MG63 (cell line): ENCODE measurements at regions not wholly inside any gene's neighbourhood (a gene's known extent, or its start where the extent isn't known, plus 50 kb on each side); places are given as distances from the start of the nearest gene placed in this dataset.
A peak's percentile ranks its signal among the peaks of the same experiment; 100 is the strongest.

Source experiments
- DNase-seq: peaks from one replicate; pipeline ENCODE4 v3.0.0-alpha.2; 2020
- H3K27me3 ChIP-seq: fragments of 250-450 bp; sonication (Bioruptor Pico); 2 replicates; pipeline ENCODE4 v1.5.1; 2020; ENCODE audit warnings: mild to moderate bottlenecking, moderate library complexity
- H3K36me3 ChIP-seq: fragments of 250-450 bp; sonication (Bioruptor Pico); 2 replicates; pipeline ENCODE4 v1.5.1; 2020; ENCODE audit warnings: mild to moderate bottlenecking, moderate library complexity
- H3K4me3 ChIP-seq: fragments of 250-450 bp; sonication (Bioruptor Pico); 2 replicates; pipeline ENCODE4 v1.5.1; 2020; ENCODE audit warnings: mild to moderate bottlenecking, moderate library complexity
- H3K9me3 ChIP-seq: fragments of 250-450 bp; sonication (Bioruptor Pico); 2 replicates; pipeline ENCODE4 v1.5.1; 2020; ENCODE audit warnings: mild to moderate bottlenecking, moderate library complexity

DNA sequence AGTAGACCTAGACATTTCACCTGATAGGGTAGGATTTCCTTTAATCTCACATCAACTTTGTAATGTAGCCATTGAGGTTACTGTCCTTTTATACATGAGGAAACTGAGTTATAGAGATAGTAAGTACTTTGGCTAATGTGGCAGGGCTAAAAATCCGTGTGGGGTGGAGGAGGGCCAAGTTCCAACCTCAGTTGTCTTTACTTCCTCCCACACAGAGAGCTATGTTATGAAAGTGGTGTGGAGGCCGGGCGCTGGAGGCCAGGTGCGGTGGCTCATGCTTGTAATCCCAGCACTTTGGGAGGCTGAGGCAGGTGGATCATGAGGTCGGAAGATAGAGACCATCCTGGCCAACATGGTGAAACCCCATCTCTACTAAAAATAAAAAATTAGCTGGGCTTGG lies 173.3 kb downstream of the PALM2AKAP2 start:
- no peaks in the 10 kb centered on the region for H3K36me3 ChIP-seq
- H3K9me3 ChIP-seq = no peaks in the 10 kb centered on the region
- H3K27me3 ChIP-seq = no peaks in the 10 kb centered on the region
- no peak for DNase-seq
- no peak overlapping the region for H3K4me3 ChIP-seq

DNA sequence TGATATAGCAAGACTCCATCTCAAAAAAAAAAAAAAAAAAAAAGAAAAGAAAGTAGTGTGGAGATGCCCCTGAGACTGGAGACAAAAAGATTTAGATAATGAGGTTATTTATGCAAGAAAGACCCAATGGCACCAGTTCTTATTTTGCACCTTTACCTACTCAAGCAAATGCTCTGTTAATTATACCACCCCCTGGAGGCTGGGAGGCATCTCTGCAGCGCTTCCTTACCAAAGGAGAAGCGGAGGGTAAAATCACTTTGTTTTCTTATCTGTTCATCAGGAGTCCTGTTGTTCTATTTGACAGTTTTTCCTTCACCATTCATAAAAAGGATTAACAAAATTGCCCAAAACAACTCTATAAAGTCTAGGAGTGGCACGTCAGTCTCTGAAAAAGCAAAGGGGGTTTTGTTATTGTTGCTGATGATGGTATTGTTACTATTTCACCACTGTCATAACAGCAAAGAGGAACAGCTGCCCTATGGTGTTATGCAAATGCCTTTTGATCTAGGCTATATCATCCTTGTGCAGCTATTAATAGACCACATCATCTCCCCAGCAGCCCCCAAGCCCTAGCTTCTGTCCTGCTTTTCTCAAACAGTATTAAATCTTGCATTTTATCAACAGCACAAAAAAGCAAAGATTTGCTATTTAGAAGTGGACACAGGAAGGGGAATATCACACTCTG lies 174.0 kb downstream of the PALM2AKAP2 start:
- Histone ChIP-seq H3K27me3 (no peaks in the 10 kb centered on the region), H3K36me3 (no peaks in the 10 kb centered on the region), H3K9me3 (no peaks in the 10 kb centered on the region), H3K4me3 (no peak overlapping the region)
- no peak for DNase-seq

- H3K4me3 ChIP-seq = no peak overlapping the region
- H3K27me3 ChIP-seq = no peaks in the 10 kb centered on the region
- no peak for DNase-seq
- H3K36me3 ChIP-seq = no peaks in the 10 kb centered on the region
- no peaks in the 10 kb centered on the region for H3K9me3 ChIP-seq
These were observed 176.9 kb downstream of the PALM2AKAP2 start for GRCh38 chr9:109956717-109957440.

DNA sequence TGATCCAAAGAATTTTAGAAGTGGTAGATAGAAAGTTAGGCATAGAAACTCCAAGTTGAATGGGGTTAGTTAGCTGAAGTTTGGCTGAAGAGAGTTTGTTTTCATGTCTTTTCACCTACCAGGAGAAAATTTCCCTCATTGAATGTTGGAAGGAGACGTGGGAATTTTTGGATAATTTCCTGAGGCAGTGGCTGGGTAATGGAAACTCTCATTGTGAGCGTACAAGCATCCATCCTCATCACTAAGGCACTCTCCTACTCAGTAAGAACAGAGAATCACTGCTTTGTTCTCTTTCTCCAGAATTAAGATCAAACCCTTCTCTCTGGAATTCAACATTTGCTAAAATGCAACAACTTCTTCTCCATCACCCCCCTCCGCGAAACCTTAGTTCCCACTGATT lies 179.7 kb downstream of the PALM2AKAP2 start:
- no peak overlapping the region for H3K4me3 ChIP-seq
- no peaks in the 10 kb centered on the region for H3K36me3 ChIP-seq
- DNase-seq = no peak
- H3K27me3 ChIP-seq = no peaks in the 10 kb centered on the region
- no peaks in the 10 kb centered on the region for H3K9me3 ChIP-seq

GRCh38 chr9:109961626-109962025 lies 181.6 kb downstream of the PALM2AKAP2 start:
- Histone ChIP-seq H3K27me3 (no peaks in the 10 kb centered on the region), H3K4me3 (no peak overlapping the region), H3K36me3 (no peaks in the 10 kb centered on the region), H3K9me3 (no peaks in the 10 kb centered on the region)
- DNase-seq = no peak

DNA sequence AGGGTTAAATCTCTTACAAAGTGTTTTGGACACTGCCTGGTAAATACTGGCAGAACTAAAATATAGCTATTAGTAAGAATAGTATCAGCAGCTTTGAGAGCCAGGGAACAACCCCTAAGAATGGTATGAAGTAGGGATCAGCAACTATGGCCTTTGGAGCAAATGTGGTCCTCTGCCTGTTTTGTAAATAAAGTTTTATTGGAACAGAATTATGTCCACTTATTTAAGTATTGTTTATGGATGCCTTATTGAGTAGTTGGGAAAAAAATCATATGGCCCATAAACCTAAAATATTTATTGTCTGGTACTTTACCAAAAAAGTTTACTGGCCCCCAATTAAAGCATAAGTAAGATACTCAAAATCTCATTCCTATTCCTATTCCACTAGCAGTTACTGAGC lies 182.2 kb downstream of the PALM2AKAP2 start:
- H3K9me3 ChIP-seq = no peaks in the 10 kb centered on the region
- H3K27me3 ChIP-seq = no peaks in the 10 kb centered on the region
- no peak overlapping the region for H3K4me3 ChIP-seq
- no peaks in the 10 kb centered on the region for H3K36me3 ChIP-seq
- DNase-seq = no peak

DNA sequence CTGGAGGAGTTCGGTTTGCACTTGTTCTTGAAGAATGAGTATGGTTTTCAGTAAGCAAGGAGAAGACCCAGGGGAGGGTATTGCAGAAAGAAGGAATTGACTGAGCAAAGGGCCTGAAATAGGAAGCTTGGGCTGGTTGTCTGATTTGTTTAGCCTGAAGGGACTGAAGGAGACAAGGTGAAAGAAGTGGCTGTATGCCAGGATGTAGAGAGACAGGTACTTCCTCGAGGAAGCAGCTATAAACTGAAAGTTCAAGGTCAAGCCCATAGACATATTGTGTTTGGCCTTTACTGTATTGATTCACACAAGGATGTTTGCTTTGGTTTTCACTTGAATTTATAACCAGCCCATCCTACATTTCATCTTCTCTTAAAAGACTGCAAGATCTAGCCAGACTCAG lies 183.1 kb downstream of the PALM2AKAP2 start:
- Histone ChIP-seq H3K9me3 (no peaks in the 10 kb centered on the region), H3K4me3 (no peak overlapping the region), H3K27me3 (no peaks in the 10 kb centered on the region), H3K36me3 (no peaks in the 10 kb centered on the region)
- no peak for DNase-seq

DNA sequence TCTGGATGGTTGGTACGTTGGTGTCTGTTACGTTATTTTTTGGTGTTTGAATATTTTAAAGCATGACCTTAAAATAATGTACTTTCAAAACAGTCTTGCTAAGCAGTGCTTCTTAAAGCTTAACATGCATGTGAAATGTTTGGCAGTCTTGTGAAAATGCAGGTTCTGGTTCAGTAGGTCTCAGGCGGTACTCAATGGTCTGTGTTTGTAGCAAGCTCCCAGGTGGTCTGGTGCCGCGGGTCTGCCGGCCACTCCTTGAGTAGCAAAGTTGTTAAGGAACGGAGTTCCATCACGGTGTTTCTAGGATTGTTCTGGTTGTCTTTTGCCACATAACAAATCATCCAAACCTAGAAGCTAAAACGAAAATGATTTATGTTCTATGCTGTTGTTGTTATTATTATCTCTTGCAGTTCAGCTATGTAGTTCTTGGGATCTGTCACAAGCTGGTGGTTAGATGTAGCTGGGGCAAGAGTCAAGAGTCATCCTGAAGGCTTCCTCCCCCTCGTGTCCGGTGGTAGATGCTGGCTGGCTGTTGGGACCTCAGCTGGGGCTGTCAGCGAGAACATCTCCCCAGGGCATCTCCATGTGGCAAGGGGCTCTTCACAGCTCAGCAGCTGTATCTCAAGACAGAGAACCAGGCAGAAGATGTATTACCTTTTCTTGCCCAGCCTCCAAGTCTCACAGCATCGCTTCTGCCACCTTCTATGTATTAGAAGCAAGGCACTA lies 186.8 kb downstream of the PALM2AKAP2 start:
- H3K27me3 ChIP-seq = no peaks in the 10 kb centered on the region
- no peaks in the 10 kb centered on the region for H3K36me3 ChIP-seq
- no peaks in the 10 kb centered on the region for H3K9me3 ChIP-seq
- no peak for DNase-seq
- no peak overlapping the region for H3K4me3 ChIP-seq

DNA sequence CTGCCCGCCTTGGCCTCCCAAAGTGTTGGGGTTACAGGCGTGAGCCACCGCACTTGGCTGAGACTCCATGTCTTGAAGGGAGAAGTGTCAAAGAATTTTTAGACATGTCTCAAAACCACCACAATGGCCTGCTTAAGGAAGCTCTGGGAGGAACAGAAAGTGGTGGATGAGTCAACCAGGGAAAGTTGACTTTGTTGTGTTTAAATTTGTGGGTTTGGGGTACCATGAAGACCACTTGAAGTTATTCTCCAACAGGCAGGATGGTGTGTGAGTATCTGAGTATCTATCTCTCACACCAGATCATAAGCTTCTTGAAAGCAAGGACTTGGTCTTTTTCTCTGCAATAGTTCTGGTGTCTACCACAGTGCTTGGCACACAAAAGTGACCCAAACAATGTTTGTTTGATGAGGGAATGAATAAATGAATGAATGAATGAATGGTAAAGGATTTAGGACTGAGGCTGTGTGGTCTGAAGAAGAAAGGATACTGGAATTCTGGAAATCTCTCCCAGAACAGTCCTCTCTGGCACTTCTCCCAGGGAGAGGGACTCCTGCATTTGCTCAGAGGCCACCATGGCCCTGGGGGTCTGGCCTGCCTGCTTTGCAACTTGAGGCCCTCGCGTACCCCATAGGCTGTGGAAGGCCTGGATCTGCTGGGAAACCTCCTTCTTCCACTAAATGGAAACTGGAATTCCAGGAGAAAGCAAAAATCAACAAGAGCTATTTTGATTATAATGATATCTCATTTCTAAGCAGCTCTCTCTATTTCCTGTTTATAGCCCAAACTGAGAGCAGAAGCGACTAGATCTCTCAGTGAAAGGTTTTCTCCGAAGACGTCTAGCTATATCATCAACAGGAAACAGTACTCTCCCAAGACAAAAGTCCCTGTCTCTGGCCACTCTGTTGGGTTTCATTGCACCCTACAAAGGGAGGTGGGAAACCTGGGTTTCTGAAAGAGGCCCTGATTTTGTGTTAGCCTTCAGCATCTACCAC lies 187.9 kb downstream of the PALM2AKAP2 start:
- Histone ChIP-seq H3K9me3 (no peaks in the 10 kb centered on the region), H3K4me3 (no peak overlapping the region), H3K27me3 (no peaks in the 10 kb centered on the region), H3K36me3 (no peaks in the 10 kb centered on the region)
- DNase-seq = no peak

- Histone ChIP-seq H3K4me3 (no peak overlapping the region), H3K27me3 (no peaks in the 10 kb centered on the region), H3K9me3 (no peaks in the 10 kb centered on the region), H3K36me3 (no peaks in the 10 kb centered on the region)
- DNase-seq = peak; percentile 32
These were observed 189.0 kb downstream of the PALM2AKAP2 start for GRCh38 chr9:109969011-109969410.

DNA sequence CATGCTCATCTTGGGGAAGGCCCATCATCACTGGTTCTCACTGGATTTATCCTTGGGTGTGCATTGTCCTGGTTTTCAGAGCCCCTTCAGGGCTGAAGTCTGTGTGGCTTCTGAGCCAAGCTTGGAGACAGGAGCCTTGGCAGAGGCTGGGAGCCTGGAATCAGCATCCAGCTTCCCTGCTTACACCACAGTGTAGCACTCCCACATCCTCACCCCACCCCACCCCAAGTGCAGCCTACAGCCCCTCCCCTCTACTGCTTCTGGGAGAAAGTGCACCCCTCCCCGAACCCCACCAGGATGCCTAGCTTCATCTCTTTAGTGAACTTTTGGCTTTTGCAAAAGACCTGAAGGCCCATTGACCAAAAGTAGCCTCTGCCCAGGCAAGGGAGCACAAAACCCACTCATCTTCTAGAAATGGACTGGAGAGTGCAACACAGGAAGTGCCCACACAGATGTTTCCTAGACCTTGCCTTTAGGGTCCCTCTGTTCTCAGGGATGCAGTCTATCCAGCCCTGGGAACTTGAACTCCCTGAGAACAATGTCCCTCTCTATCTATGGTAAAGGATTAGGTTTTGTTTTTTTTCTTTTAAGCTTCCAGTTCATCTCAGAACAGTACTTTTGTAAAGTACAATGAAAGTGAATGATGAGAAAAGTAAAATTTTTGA lies 189.7 kb downstream of the PALM2AKAP2 start:
- Histone ChIP-seq H3K36me3 (no peaks in the 10 kb centered on the region), H3K4me3 (no peak overlapping the region), H3K27me3 (no peaks in the 10 kb centered on the region), H3K9me3 (no peaks in the 10 kb centered on the region)
- DNase-seq = no peak

GRCh38 chr9:109971226-109971625 lies 191.2 kb downstream of the PALM2AKAP2 start:
- H3K4me3 ChIP-seq = no peak overlapping the region
- DNase-seq = no peak
- no peaks in the 10 kb centered on the region for H3K36me3 ChIP-seq
- no peaks in the 10 kb centered on the region for H3K9me3 ChIP-seq
- H3K27me3 ChIP-seq = no peaks in the 10 kb centered on the region

DNA sequence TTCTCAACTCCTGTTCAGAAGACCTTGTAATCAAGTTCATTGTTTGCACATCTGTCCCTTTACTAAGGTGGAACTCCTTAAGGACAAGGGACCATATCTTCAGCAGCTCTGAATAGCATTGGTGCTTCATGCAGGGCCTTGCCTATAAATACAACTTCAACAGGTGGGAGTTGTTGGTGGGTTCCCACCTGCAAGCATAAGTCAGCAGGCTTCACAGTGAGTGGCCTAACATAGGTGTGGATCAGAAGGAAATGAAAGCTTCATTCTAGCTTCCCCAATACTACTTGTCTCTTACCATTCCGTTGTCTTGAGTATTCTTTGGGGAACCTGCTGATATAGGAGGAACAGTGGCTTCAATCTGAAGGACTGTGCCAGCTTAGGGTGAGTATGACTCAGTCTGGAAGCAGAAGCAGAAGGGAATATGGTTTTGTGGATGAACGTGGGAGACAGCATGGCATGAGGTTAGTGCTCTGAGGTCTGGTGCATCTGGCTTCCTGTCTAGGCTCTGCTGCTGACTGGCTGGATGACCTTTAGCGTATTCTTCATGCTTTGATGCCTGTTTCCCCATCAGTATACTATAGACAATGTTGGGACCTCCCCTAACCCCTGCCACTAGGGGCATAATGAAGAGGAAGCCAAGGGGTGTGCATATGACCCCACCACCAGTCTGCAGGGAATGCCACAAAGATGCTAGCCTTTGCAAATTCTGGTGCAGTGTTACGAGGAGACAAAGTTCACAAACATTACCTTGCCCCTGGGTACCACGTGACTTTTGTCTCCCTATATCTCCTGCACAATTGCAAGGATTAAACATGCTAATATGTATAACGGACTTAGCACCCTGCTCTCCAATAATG lies 192.3 kb downstream of the PALM2AKAP2 start:
- Histone ChIP-seq H3K27me3 (no peaks in the 10 kb centered on the region), H3K36me3 (no peaks in the 10 kb centered on the region), H3K9me3 (no peaks in the 10 kb centered on the region), H3K4me3 (no peak overlapping the region)
- DNase-seq = peak; percentile 14

DNA sequence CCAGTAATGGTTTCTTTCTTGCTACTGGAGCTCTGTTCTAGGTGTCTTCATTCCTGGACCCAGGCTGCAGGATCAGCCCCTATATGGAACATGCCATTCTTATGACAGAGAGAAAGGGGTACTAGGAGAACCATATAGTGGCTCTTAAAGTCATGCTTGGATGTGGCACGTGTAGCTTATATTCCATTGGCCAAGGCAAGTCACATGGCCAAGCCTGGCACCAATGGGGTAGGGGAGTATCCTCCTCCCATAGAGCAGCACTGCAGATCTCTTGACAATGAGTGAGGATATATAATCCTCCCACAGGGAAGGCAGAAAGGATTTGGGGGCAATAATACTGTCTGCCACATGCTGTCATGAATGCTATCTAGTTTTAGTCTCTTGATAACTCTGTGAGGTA lies 193.3 kb downstream of the PALM2AKAP2 start:
- H3K27me3 ChIP-seq = no peaks in the 10 kb centered on the region
- H3K4me3 ChIP-seq = no peak overlapping the region

DNA sequence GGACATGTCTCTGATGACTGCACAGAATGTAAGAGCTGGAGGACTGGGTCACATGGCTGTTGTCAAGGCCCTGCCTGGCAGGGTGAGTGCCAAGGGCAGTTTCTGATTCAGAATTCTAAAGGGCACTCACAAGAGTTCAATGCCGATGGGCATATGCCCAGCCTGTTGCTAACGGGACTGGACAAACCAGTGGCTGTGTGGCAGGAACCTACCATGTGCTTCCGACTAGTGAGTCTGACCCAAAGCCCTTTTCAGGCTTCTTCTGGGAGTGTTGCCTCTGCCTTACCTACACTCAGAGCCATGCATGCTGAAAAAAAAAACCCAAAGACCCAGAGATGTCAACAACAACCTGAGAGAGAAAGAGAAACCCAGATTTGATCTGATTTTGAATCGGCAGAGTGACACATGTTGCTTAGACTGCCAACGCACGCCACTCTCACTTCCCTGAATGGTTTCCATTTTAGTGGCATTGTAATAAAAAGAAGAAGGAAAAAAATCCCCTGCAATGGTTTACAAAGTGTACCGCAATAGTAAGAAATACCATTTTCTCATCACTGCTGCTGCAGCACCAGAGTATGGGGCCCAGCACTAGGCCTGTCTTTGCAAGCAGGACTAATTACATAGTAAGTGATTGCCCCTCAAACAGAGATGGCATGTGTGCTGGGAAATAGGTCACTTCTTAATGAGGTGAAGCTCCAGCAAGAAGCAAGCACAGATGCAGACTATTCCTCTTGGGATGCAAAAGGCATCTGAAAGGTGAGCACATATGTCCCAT lies 194.3 kb downstream of the PALM2AKAP2 start:
- H3K9me3 ChIP-seq = no peaks in the 10 kb centered on the region
- no peak for DNase-seq
- H3K27me3 ChIP-seq = no peaks in the 10 kb centered on the region
- H3K4me3 ChIP-seq = no peak overlapping the region
- no peaks in the 10 kb centered on the region for H3K36me3 ChIP-seq

More for the DNA sequence above, 193.3 kb downstream of the PALM2AKAP2 start:
- Histone ChIP-seq H3K36me3 (no peaks in the 10 kb centered on the region), H3K9me3 (no peaks in the 10 kb centered on the region)
- no peak for DNase-seq
